ENCODE measurements at regions not wholly inside any gene's neighbourhood (a gene's known extent, or its start where the extent isn't known, plus 50 kb on each side); places are given as distances from the start of the nearest gene placed in this dataset.

DNA sequence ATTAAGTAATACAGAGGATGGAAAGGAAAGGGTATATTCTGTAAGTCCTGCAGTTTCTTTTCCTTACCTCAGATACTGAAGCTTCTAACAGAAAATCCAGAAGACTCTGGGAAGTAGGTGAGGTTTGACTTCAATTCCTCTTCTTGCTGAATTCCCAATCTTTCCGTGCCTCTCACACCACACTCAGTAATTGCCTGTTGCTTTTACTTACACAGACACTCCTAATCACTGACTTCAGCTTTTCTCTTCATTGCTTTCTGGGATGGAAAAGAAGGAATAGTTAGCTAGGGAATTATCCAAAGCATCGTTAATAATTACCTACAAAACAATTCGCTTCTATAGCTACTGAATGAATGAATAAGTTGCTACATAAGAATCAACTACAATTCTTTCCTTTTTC is 163.6 kb downstream of the FBXO8 start:
- Histone ChIP-seq H3K9me3 (ENCODE audit: control insufficient read depth, low read length) (no peaks in the 10 kb centered on the region), H3K9ac (ENCODE audit: low read length) (no peak overlapping the region)

DNA sequence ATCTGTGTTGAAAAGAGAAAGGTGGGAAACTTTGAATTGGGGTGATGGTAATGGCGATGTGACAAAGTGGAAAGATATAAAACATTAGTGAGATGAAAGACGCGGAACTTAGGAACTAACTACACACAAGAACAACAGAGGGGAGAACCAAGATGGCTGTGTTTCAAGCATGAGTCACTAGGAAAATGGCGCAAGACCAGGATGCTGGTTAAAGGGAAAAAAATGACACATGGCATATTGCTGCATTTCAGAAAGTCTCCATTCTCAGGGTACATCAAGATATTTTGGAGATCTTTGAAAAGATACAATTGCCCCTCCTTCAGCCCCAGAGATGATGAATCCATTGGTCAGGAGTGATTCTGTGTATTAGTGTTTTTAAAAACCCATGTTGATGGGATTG is 164.4 kb downstream of the FBXO8 start:
- H3K4me1 ChIP-seq (ENCODE audit: control insufficient read depth, insufficient read depth, low read length), result no peaks in the 10 kb centered on the region
- H3K27me3 ChIP-seq (ENCODE audit: control insufficient read depth, insufficient read depth, low read length), result no peaks in the 10 kb centered on the region
- no peaks in the 10 kb centered on the region for H3K36me3 ChIP-seq (ENCODE audit: control insufficient read depth, insufficient read depth, low read length)
- no peak overlapping the region for H3K9ac ChIP-seq (ENCODE audit: low read length)
- no peak overlapping the region for H3K4me3 ChIP-seq (ENCODE audit: low read length)
- H3K9me3 ChIP-seq (ENCODE audit: control insufficient read depth, low read length), result no peaks in the 10 kb centered on the region

More for the DNA sequence above, 163.6 kb downstream of the FBXO8 start:
- Histone ChIP-seq H3K4me1 (ENCODE audit: control insufficient read depth, insufficient read depth, low read length) (no peaks in the 10 kb centered on the region), H3K36me3 (ENCODE audit: control insufficient read depth, insufficient read depth, low read length) (no peaks in the 10 kb centered on the region), H3K27me3 (ENCODE audit: control insufficient read depth, insufficient read depth, low read length) (no peaks in the 10 kb centered on the region), H3K4me3 (ENCODE audit: low read length) (no peak overlapping the region)

GRCh38 chr4:174118171-174118570 is 165.3 kb downstream of the FBXO8 start:
- H3K4me1 ChIP-seq (ENCODE audit: control insufficient read depth, insufficient read depth, low read length), result no peaks in the 10 kb centered on the region
- H3K9ac ChIP-seq (ENCODE audit: low read length), result no peak overlapping the region
- H3K27me3 ChIP-seq (ENCODE audit: control insufficient read depth, insufficient read depth, low read length), result no peaks in the 10 kb centered on the region
- no peaks in the 10 kb centered on the region for H3K36me3 ChIP-seq (ENCODE audit: control insufficient read depth, insufficient read depth, low read length)
- no peak overlapping the region for H3K4me3 ChIP-seq (ENCODE audit: low read length)
- no peaks in the 10 kb centered on the region for H3K9me3 ChIP-seq (ENCODE audit: control insufficient read depth, low read length)

GRCh38 chr4:174117445-174117844 is 166.0 kb downstream of the FBXO8 start:
- no peaks in the 10 kb centered on the region for H3K27me3 ChIP-seq (ENCODE audit: control insufficient read depth, insufficient read depth, low read length)
- H3K9ac ChIP-seq (ENCODE audit: low read length), result no peak overlapping the region

GRCh38 chr4:174116021-174116420 is 167.4 kb downstream of the FBXO8 start:
- Histone ChIP-seq H3K9ac (ENCODE audit: low read length) (no peak overlapping the region), H3K4me3 (ENCODE audit: low read length) (no peak overlapping the region), H3K9me3 (ENCODE audit: control insufficient read depth, low read length) (no peaks in the 10 kb centered on the region), H3K4me1 (ENCODE audit: control insufficient read depth, insufficient read depth, low read length) (no peaks in the 10 kb centered on the region), H3K27me3 (ENCODE audit: control insufficient read depth, insufficient read depth, low read length) (no peaks in the 10 kb centered on the region), H3K36me3 (ENCODE audit: control insufficient read depth, insufficient read depth, low read length) (no peaks in the 10 kb centered on the region)

More at GRCh38 chr4:174117445-174117844, 166.0 kb downstream of the FBXO8 start:
- Histone ChIP-seq H3K36me3 (ENCODE audit: control insufficient read depth, insufficient read depth, low read length) (no peaks in the 10 kb centered on the region), H3K9me3 (ENCODE audit: control insufficient read depth, low read length) (no peaks in the 10 kb centered on the region), H3K4me3 (ENCODE audit: low read length) (no peak overlapping the region), H3K4me1 (ENCODE audit: control insufficient read depth, insufficient read depth, low read length) (no peaks in the 10 kb centered on the region)

GRCh38 chr4:174111422-174111821 is 172.0 kb downstream of the FBXO8 start:
- Histone ChIP-seq H3K36me3 (ENCODE audit: control insufficient read depth, insufficient read depth, low read length) (no peaks in the 10 kb centered on the region), H3K9me3 (ENCODE audit: control insufficient read depth, low read length) (no peaks in the 10 kb centered on the region), H3K4me3 (ENCODE audit: low read length) (no peak overlapping the region), H3K4me1 (ENCODE audit: control insufficient read depth, insufficient read depth, low read length) (no peaks in the 10 kb centered on the region), H3K9ac (ENCODE audit: low read length) (no peak overlapping the region), H3K27me3 (ENCODE audit: control insufficient read depth, insufficient read depth, low read length) (peaks cover 3% of the 10 kb centered on the region)

- H3K9ac ChIP-seq (ENCODE audit: low read length), result no peak overlapping the region
- H3K36me3 ChIP-seq (ENCODE audit: control insufficient read depth, insufficient read depth, low read length), result no peaks in the 10 kb centered on the region
- no peaks in the 10 kb centered on the region for H3K9me3 ChIP-seq (ENCODE audit: control insufficient read depth, low read length)
- H3K4me3 ChIP-seq (ENCODE audit: low read length), result no peak overlapping the region
- H3K27me3 ChIP-seq (ENCODE audit: control insufficient read depth, insufficient read depth, low read length), result peaks cover 3% of the 10 kb centered on the region
- H3K4me1 ChIP-seq (ENCODE audit: control insufficient read depth, insufficient read depth, low read length), result no peaks in the 10 kb centered on the region
Observed at GRCh38 chr4:174110180-174110579, 173.3 kb downstream of the FBXO8 start.

- Histone ChIP-seq H3K4me3 (ENCODE audit: low read length) (no peak overlapping the region), H3K4me1 (ENCODE audit: control insufficient read depth, insufficient read depth, low read length) (no peaks in the 10 kb centered on the region), H3K9me3 (ENCODE audit: control insufficient read depth, low read length) (no peaks in the 10 kb centered on the region), H3K9ac (ENCODE audit: low read length) (no peak overlapping the region), H3K36me3 (ENCODE audit: control insufficient read depth, insufficient read depth, low read length) (no peaks in the 10 kb centered on the region), H3K27me3 (ENCODE audit: control insufficient read depth, insufficient read depth, low read length) (peaks cover 3% of the 10 kb centered on the region)
Observed at GRCh38 chr4:174107746-174108354, 175.6 kb downstream of the FBXO8 start.

DNA sequence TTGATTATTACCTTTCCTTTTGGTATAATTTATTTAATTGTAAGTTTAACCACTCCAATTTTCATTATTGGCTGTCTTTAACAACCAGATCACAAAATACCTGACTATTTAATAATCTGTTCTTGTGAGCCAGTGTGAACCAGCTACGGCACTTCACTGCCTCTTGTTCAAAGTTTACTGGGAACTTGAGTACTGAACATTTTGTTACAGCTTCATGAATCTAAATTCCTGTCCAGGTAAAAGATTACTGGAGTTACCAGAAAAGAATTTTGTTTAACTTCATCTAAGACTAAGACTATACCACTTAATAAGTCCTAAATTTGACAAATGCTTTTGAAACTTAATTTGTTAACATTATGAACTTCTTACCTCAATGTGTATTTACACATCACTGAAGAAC is 178.3 kb downstream of the FBXO8 start:
- H3K4me1 ChIP-seq (ENCODE audit: control insufficient read depth, insufficient read depth, low read length), result no peaks in the 10 kb centered on the region

DNA sequence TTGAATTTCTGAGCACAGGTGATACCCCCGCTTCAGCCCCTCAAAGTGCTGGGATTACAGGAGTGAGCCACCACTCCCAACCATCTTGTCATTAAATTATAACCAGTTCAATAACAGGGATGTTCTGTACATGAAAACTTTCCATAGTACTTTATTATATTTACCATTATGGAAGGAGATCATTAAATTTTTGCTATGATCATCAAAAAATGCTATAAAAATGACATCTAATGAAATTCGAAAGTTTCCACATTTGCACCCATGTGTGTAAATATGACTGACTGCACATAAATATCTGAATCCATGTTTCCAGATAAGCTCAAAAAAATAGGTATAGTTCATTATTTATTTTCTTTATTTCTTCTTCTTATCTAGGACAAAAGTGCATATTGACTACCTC is 182.6 kb downstream of the FBXO8 start:
- H3K9me3 ChIP-seq (ENCODE audit: control insufficient read depth, low read length), result no peaks in the 10 kb centered on the region
- no peak overlapping the region for H3K4me3 ChIP-seq (ENCODE audit: low read length)
- H3K9ac ChIP-seq (ENCODE audit: low read length), result no peak overlapping the region
- no peaks in the 10 kb centered on the region for H3K36me3 ChIP-seq (ENCODE audit: control insufficient read depth, insufficient read depth, low read length)
- H3K4me1 ChIP-seq (ENCODE audit: control insufficient read depth, insufficient read depth, low read length), result no peaks in the 10 kb centered on the region
- no peaks in the 10 kb centered on the region for H3K27me3 ChIP-seq (ENCODE audit: control insufficient read depth, insufficient read depth, low read length)

More for the DNA sequence above, 178.3 kb downstream of the FBXO8 start:
- Histone ChIP-seq H3K4me3 (ENCODE audit: low read length) (no peak overlapping the region), H3K9me3 (ENCODE audit: control insufficient read depth, low read length) (no peaks in the 10 kb centered on the region), H3K9ac (ENCODE audit: low read length) (no peak overlapping the region), H3K27me3 (ENCODE audit: control insufficient read depth, insufficient read depth, low read length) (peaks cover 3% of the 10 kb centered on the region), H3K36me3 (ENCODE audit: control insufficient read depth, insufficient read depth, low read length) (no peaks in the 10 kb centered on the region)

DNA sequence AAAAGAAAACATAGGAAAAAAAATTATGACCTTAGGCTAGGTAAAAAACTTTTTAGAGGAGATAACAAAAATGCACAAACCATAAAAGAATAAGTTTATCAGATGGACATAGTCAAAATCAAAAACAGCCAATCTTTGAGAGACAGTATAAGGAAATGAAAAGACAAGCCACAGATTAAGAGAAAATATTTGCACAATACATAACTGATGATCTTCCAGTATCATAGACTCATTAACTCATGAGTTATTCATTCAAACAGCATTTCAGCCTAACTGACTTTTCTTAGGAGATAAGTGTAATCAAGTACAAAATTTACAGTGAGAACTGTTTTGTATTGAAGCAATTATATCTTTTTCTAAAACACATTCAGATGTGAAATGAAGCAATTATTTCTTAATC is 183.8 kb downstream of the FBXO8 start:
- H3K9me3 ChIP-seq (ENCODE audit: control insufficient read depth, low read length), result no peaks in the 10 kb centered on the region
- H3K27me3 ChIP-seq (ENCODE audit: control insufficient read depth, insufficient read depth, low read length), result no peaks in the 10 kb centered on the region
- H3K4me3 ChIP-seq (ENCODE audit: low read length), result no peak overlapping the region
- H3K4me1 ChIP-seq (ENCODE audit: control insufficient read depth, insufficient read depth, low read length), result no peaks in the 10 kb centered on the region
- no peaks in the 10 kb centered on the region for H3K36me3 ChIP-seq (ENCODE audit: control insufficient read depth, insufficient read depth, low read length)
- no peak overlapping the region for H3K9ac ChIP-seq (ENCODE audit: low read length)

DNA sequence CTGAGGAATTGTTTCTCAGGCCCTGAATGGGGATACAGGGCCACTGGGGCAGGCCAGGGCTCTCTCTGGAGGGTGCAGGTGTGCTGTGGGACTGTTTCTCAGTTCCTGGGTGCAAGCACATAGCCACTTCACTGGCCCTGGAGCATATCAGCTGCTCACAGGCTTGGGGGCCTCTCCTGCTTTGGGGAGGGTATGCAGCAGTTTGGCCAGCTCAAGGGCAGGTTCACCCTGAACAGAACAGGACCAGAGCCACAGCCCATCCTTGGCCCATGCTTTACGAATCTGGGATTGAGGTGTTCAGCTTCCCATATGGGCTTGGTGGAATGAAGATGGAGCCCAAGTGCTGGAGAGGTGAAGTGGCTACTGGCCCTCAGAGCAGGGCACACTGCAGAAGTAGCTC is 186.5 kb downstream of the FBXO8 start:
- Histone ChIP-seq H3K9ac (ENCODE audit: low read length) (no peak overlapping the region), H3K36me3 (ENCODE audit: control insufficient read depth, insufficient read depth, low read length) (no peaks in the 10 kb centered on the region), H3K4me1 (ENCODE audit: control insufficient read depth, insufficient read depth, low read length) (no peaks in the 10 kb centered on the region)

GRCh38 chr4:174096456-174096855 is 187.0 kb downstream of the FBXO8 start:
- Histone ChIP-seq H3K9ac (ENCODE audit: low read length) (no peak overlapping the region), H3K27me3 (ENCODE audit: control insufficient read depth, insufficient read depth, low read length) (no peaks in the 10 kb centered on the region), H3K4me1 (ENCODE audit: control insufficient read depth, insufficient read depth, low read length) (no peaks in the 10 kb centered on the region), H3K9me3 (ENCODE audit: control insufficient read depth, low read length) (no peaks in the 10 kb centered on the region), H3K36me3 (ENCODE audit: control insufficient read depth, insufficient read depth, low read length) (no peaks in the 10 kb centered on the region), H3K4me3 (ENCODE audit: low read length) (no peak overlapping the region)

More for the DNA sequence above, 186.5 kb downstream of the FBXO8 start:
- Histone ChIP-seq H3K27me3 (ENCODE audit: control insufficient read depth, insufficient read depth, low read length) (no peaks in the 10 kb centered on the region), H3K4me3 (ENCODE audit: low read length) (no peak overlapping the region), H3K9me3 (ENCODE audit: control insufficient read depth, low read length) (no peaks in the 10 kb centered on the region)
